Ramos (cell line): ENCODE measurements at regions not wholly inside any gene's neighbourhood (a gene's known extent, or its start where the extent isn't known, plus 50 kb on each side); places are given as distances from the start of the nearest gene placed in this dataset.

Experiments
- in situ Hi-C: fragments of 300-500 bp; cut with MboI; formaldehyde crosslinking; loops from one replicate; pipeline ENCODE4 v1.14.3; 2022; ENCODE audit warnings: low sequenced_read_pairs; ENCODE audit not compliant: unreplicated experiment

GRCh38 chr10:114872519-114873087 is 51.0 kb downstream of the FHIP2A start:
- in situ Hi-C loops, result loop anchor here (10.0 kb wide), 2 partner anchors 242 to 542 kb away; no protein-coding TSS in a partner anchor

- in situ Hi-C loops, result loop anchor here (10.0 kb wide), 2 partner anchors 240 to 540 kb away; no protein-coding TSS in a partner anchor
Observed at GRCh38 chr10:114874827-114875411, 53.3 kb downstream of the FHIP2A start.

DNA sequence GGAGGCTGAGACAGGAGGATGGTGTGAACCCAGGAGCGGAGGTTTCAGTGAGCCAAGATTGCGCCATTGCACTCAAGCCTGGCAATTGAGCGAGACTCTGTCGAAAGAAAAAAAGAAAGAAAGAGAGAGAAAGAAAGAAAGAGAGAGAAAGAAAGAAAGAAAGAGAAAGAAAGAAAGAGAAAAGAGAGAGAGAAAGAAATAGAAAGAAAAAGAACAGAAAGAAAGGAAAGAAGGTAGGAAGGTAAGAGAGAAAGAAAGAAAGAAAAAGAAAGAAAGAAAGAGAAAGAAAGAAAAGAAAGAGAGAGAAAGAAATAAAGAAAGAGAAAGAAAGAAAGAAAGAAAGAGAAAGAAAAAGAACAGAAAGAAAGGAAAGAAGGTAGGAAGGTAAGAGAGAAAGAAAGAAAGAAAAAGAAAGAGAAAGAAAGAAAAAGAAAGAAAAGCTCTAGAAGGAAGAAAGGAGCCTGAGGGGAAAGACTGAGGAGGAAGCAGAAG is 54.1 kb downstream of the FHIP2A start:
- in situ Hi-C loops, result loop anchor here (10.0 kb wide), 2 partner anchors 239 to 539 kb away; no protein-coding TSS in a partner anchor

GRCh38 chr10:114876169-114876568 is 54.6 kb downstream of the FHIP2A start:
- in situ Hi-C loops, result loop anchor here (10.0 kb wide), 2 partner anchors 239 to 539 kb away; no protein-coding TSS in a partner anchor

DNA sequence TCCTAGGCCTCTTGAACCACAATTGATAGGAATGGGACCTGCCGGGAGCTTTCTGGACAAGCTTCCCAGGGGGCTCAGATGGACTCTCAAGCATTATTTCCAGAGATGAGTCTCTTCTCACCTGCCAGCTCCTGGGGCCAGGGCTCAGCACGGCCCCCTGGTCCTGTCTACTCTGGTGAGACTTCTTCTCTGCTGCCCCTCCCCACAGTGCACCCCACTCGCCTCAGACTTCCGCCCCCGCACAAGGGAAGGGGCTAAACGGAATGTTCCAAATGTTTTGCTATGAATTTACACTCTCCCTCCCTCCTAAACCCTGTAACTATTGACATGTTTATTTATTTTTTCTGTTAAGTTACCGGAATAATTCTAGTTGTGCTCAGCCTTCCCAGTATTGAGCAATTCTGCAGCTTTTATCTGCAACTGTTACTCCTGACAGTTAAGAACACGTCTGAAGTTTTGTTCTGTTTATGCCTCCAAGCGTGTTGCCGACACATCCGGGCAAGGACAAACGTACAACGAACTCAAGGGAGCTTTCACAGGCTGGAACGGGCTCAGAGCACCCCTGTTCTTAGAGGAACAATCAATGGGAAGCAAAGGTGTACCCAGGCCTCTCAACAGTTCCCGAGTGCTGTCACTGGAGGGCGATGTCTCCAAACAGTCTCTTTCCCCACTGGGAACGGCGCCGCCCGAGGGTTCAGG is 55.2 kb downstream of the FHIP2A start:
- in situ Hi-C loops, result loop anchor here (10.0 kb wide), 2 partner anchors 238 to 538 kb away; no protein-coding TSS in a partner anchor

DNA sequence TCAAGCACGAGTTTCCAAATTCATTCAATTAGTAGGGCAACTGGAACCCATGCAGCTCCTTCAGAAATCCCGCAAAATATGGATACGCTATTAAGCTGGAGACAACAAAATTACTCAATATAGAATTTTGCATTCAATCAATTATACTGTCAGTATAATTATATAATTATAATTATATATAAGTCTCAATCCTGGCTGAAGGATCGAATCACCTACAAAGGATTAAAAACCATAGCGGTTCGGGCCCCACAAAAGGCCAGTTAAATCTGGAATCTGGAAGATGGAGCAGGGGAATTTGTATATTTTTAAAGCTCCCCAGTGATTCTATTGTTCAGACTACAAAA is 55.7 kb downstream of the FHIP2A start:
- in situ Hi-C loops, result loop anchor here (10.0 kb wide), 2 partner anchors 238 to 538 kb away; no protein-coding TSS in a partner anchor

- in situ Hi-C loops, result loop anchor here (10.0 kb wide), 2 partner anchors 236 to 536 kb away; no protein-coding TSS in a partner anchor
Observed at GRCh38 chr10:114879093-114879492, 57.5 kb downstream of the FHIP2A start.

GRCh38 chr10:114879541-114880158 is 58.1 kb downstream of the FHIP2A start:
- in situ Hi-C loops, result loop anchor here (10.0 kb wide), 2 partner anchors 235 to 535 kb away; no protein-coding TSS in a partner anchor

GRCh38 chr10:114881417-114881816 is 56.6 kb upstream of the TRUB1 start:
- in situ Hi-C loops, result no loop called here

DNA sequence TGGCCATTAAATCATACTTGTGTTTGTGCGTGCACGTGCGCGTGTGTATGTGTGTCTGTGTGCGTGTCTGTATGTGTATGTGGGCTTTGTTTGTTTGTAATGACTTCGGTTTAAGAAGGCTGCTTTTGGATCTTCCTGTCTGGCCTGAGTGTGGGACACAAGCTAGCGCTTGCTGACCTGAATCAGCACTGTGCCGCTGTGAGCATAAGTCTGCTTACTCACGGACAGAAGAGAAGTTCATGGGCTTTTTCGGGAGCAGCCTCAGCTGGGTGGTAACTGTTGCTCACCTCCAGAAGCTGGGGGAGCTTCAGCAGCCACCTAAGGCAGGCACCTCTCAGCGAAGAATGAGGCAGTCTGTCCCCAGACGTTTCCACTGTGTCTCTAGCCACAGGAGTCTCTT is 56.1 kb upstream of the TRUB1 start:
- in situ Hi-C loops, result no loop called here

GRCh38 chr10:114885443-114885842 is 52.6 kb upstream of the TRUB1 start:
- in situ Hi-C loops, result no loop called here
